NCI-H2227 (cell line): ENCODE measurements at regions not wholly inside any gene's neighbourhood (a gene's known extent, or its start where the extent isn't known, plus 50 kb on each side); places are given as distances from the start of the nearest gene placed in this dataset.
"Not testable (repeated sequence)": the region's sequence is repeated elsewhere in the genome, so short reads cannot be mapped to it uniquely, and the experiment has no call there.

Experiments
- DNase-seq: peaks from one replicate; lab custom pipeline; 2025; ENCODE audit not compliant: unreplicated experiment; lab: John Stamatoyannopoulos, UW

- no peak for DNase-seq
Measured at GRCh38 chr5:107011605-107012004, 659.1 kb downstream of the EFNA5 start.

GRCh38 chr5:107010060-107010459 is 660.7 kb downstream of the EFNA5 start:
- no peak for DNase-seq

GRCh38 chr5:107005653-107006052 is 665.1 kb downstream of the EFNA5 start:
- no peak for DNase-seq

GRCh38 chr5:107005161-107005560 is 665.6 kb downstream of the EFNA5 start:
- DNase-seq: no peak

- no peak for DNase-seq
Measured at GRCh38 chr5:107002115-107002514, 668.6 kb downstream of the EFNA5 start.

GRCh38 chr5:106999506-106999905 is 671.2 kb downstream of the EFNA5 start:
- not testable (repeated sequence) for DNase-seq

GRCh38 chr5:106986006-106986405 is 684.7 kb downstream of the EFNA5 start:
- no peak for DNase-seq

GRCh38 chr5:106985174-106985573 is 685.6 kb downstream of the EFNA5 start:
- no peak for DNase-seq

- DNase-seq: not testable (repeated sequence)
Measured at GRCh38 chr5:106979178-106979577, 691.6 kb downstream of the EFNA5 start.

GRCh38 chr5:106978582-106979165 is 692.1 kb downstream of the EFNA5 start:
- DNase-seq: not testable (repeated sequence)

- DNase-seq: no peak
Measured at GRCh38 chr5:106976363-106976762, 694.4 kb downstream of the EFNA5 start.

- DNase-seq: no peak
Measured at GRCh38 chr5:106974272-106974671, 696.5 kb downstream of the EFNA5 start.

- DNase-seq: no peak
Measured at GRCh38 chr5:106966686-106967315, 703.9 kb downstream of the EFNA5 start.

GRCh38 chr5:106964132-106964531 is 706.6 kb downstream of the EFNA5 start:
- no peak for DNase-seq

GRCh38 chr5:106963630-106964029 is 707.1 kb downstream of the EFNA5 start:
- no peak for DNase-seq

- DNase-seq: no peak
Measured at GRCh38 chr5:106962464-106963230, 708.1 kb downstream of the EFNA5 start.

GRCh38 chr5:106959387-106959786 is 711.4 kb downstream of the EFNA5 start:
- DNase-seq: no peak

GRCh38 chr5:106957336-106957735 is 713.4 kb downstream of the EFNA5 start:
- DNase-seq: no peak

- no peak for DNase-seq
Measured at GRCh38 chr5:106956886-106957285, 713.9 kb downstream of the EFNA5 start.

GRCh38 chr5:106956187-106956586 is 714.5 kb downstream of the EFNA5 start:
- DNase-seq: no peak

- no peak for DNase-seq
Measured at GRCh38 chr5:106940986-106941385, 729.8 kb downstream of the EFNA5 start.

- no peak for DNase-seq
Measured at GRCh38 chr5:106940301-106940846, 730.4 kb downstream of the EFNA5 start.
